ENCODE measurements at regions not wholly inside any gene's neighbourhood (a gene's known extent, or its start where the extent isn't known, plus 50 kb on each side); places are given as distances from the start of the nearest gene placed in this dataset.

DNA sequence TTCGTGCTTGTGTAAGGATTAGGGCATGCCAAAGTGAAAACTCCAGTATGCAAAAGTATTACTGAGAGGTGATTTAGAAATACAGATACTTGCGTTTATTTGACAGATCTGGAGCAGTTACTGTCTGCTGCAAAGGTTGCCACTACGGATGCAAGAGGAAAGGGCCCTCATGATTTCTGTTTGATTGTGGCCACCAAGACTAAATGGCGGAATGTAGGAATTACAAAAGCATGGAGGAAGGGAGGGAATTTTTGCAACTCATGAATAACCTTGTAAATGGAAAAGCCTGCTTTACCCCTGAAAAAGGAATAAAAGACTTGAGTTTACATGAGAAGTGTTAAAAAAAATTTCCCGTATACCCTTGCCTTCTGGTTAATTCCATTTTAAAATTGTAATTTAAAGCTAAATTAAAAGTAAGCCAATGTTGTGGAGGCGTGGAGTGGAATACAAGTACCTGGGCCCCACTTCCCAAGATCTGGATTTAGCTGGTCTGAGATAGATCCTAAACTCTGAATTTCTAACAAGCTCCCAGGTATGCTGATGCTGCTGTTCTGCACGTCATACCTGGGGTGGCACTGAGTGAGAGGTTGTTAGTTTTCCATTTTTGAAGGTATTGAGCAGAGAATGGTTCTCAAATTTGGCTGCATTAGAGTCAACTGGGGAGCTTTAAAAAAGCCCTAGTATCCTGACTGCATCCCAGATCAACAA lies 56.6 kb upstream of the NKX2-2 start:
- TF ChIP-seq, protein P1, sequence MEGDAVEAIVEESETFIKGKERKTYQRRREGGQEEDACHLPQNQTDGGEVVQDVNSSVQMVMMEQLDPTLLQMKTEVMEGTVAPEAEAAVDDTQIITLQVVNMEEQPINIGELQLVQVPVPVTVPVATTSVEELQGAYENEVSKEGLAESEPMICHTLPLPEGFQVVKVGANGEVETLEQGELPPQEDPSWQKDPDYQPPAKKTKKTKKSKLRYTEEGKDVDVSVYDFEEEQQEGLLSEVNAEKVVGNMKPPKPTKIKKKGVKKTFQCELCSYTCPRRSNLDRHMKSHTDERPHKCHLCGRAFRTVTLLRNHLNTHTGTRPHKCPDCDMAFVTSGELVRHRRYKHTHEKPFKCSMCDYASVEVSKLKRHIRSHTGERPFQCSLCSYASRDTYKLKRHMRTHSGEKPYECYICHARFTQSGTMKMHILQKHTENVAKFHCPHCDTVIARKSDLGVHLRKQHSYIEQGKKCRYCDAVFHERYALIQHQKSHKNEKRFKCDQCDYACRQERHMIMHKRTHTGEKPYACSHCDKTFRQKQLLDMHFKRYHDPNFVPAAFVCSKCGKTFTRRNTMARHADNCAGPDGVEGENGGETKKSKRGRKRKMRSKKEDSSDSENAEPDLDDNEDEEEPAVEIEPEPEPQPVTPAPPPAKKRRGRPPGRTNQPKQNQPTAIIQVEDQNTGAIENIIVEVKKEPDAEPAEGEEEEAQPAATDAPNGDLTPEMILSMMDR (IDR thresholded peaks at IDR 0.05; ENCODE audit: insufficient read depth, low read length): no peak
- TF ChIP-seq REST (IDR thresholded peaks at IDR 0.05; ENCODE audit: insufficient replicate concordance, low read depth) (no peak), POLR2AphosphoS5 (IDR thresholded peaks at IDR 0.05; ENCODE audit: low read depth) (no peak), GABPA (IDR thresholded peaks at IDR 0.05; ENCODE audit: low read depth) (no peak), SPI1 (IDR thresholded peaks at IDR 0.05; ENCODE audit: borderline replicate concordance, low read depth) (no peak)
